ENCODE measurements at regions not wholly inside any gene's neighbourhood (a gene's known extent, or its start where the extent isn't known, plus 50 kb on each side); places are given as distances from the start of the nearest gene placed in this dataset.
"Not testable (repeated sequence)": the region's sequence is repeated elsewhere in the genome, so short reads cannot be mapped to it uniquely, and the experiment has no call there.

DNA sequence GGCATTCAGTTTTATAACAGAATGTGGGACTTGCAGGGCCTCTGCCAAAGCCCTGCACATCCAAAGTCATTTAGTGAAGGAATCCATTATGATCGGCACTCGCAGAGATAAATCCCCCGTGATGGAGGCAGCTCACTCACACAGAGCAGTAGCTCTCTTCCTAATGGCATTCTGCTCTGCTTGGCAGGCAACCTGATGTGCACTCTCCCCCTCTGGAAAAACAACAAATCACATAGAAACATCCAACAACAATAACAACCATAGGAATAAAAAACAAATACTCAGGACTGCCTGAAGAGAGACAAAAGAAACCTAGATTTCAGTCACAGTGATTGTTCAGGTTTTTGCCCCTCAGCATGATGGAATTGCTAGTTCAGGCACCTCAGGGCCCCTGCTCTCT, 59.7 kb downstream of the NAA11 start:
- DNase-seq, result no peak

DNA sequence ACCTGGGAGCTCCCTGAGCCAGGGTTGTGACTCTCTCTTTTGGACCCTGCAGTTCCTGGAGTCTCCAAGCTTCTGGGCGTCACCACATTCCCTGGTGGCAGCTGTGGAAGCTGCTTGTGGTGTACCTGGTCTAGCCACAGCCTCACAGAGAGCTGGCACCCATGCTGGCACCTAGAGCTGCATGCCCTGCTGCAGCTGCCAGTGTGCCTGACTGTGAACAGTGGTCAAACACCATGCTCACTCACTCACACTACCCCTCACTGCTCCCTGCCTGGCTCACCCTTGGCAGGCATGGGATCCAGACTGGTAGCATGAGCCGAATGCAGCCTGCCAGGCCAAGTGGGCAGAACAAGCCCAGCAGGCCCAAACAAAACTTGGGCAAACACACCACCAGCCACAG, 66.6 kb downstream of the NAA11 start:
- DNase-seq, result no peak

DNA sequence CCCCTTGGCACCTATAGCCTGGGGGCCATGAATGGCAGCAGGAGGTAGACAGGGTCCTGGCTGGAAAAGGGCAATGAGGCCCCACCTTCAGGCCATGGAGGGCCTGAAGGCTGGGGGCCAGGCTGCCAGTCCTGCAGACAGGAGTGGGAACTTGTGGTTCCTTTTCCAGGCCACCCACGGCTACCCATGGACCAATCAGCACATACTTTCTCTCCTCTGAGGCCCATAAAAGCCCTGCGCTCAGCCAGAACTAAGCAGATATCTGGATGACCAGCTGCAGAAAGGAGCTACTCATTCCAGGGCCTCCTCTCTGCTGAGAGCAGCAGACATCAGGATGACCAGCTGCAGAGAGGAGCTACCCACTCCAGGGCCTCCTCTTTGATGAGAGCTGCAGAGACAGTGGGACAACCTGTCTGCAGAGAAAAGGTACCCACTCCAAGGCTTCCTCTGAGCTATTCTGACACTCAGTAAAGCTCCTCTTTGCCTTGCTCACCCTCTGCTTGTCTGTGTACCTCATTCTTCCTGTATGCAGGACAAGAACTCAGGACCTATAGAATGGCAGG, 67.2 kb downstream of the NAA11 start:
- DNase-seq, result no peak

DNA sequence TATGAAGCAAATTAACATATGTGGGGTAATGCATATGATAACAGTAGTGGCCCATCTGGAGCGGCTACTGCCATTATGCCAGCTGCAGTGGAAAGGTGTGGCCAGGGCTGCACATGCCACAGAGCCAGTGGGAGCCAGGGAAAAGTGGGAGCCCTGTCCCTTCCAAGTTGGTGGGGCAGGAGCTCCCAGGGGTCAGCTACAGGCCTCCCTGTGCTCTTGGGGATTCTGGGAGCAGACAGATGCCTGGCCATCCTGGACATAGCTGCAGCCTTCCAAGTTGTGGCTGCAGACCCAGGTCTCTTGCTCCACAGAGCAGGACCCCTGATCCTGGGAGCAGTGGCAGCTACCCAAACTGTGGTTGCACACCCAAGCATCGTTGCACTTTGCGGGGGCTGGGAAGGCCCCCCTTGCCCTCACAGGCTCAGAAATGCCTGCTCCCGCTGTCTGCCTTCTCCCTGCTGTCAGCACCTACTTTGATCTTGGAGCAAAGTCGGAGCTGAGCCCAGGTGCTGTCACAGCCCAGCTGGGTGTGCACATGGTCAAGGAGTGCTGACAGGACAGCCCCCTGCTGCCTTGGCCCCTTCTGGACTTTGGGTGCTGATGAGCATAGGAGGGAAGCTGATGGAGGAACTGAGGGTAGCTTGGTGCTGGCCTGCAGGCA, 67.8 kb downstream of the NAA11 start:
- no peak for DNase-seq

DNA sequence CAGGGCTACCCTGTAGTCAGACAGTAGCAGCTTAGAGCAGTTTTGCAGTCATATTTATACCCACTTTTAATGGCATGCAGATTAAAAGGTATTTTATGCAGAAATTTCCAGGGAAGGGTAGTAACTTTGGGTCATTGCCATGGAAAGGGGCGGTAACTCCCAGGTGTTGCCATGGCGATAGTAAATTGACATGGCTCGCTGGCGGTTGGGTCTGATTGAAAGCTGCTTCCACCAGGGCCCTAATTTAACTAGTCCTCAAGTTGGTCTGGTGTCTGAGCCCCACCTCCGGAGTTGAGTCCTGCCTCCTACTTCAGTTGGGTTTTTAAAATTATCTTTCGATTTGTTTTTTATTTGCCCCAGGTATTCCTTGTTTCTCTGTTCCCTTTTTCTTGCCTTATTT, 70.1 kb downstream of the NAA11 start:
- no peak for DNase-seq

DNA sequence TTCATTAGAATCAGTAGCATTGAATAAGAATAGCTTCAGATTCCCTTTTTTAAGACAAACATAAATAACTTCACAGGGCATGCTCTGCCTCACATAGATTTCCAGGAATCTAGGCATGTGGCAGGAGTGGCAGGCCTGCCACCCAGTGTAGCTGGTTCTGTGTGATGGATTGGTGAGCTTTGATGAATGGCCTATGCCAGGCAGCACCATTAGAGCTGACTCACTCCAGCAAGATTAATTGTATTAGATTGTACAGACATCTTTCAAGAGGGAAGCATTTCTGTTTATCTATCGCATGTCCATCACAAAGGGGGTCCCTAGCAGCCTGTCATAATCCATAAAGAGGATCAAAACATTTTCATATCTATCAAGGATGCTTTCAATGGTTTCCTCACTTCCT, 71.9 kb downstream of the NAA11 start:
- no peak for DNase-seq

DNA sequence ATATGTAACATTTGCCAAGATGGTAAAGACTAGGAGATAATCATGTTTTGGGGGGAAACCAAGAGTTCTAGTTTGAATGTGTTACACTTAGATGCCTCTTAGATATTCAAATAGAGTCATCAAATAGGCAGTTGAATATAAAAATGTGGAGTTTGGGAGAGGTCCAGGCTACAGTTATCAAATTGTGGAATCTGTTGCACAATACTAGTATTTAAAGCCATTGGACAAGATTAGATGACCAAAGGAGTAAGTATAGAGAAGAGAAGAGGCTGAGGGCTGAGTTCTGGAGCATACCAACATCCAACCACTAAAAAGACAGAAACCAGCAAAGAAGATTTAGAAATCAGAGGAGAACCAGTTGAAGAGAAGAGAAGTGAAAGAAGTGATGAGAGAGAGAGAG, 72.7 kb downstream of the NAA11 start:
- no peak for DNase-seq

DNA sequence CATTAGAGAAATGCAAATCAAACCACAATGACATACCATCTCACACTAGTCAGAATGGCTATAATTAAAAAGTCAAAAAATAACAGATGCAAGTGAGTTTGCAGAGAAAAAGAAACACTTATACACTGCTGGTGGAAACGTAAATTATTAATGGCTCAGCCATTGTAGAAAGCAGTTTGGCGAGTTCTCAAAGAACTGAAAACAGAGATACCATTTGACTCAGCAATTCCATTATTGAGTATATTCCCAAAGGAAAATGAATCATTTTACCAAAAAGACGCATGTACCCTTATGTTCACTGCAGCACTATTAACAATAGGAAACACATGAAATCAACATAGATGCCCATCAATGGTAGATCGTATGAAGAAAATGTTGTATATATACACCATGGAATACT, 75.0 kb downstream of the NAA11 start:
- DNase-seq, result no peak

DNA sequence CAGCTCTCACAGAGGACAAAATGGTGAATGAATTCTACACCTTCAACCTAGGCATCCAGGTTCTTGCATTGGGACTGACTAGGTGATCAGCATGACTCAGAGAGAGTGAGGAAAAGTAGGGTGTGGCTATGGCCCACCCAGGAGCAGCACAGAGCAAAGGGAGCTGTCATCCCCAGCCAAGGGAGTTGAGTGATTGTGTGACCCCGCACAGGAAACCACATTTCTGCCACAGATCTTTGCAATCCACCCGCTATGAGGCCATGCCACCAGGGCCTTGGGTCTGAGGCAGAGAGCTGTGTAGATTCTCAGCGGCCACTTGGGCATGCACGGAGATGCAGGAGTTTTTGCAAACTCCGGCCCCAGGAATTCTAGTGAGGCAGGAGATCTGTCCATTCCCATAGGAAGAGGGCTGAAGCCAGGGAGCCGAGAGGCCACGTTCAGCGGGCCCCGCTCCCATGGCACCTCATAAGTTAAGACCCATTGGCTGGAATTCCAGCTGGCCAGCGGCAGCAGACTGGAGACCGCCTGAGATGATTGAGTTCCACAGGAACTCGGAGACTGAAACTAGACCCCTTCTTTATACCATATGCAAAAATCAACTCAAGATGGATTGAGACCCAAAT, 75.9 kb downstream of the NAA11 start:
- DNase-seq, result no peak

DNA sequence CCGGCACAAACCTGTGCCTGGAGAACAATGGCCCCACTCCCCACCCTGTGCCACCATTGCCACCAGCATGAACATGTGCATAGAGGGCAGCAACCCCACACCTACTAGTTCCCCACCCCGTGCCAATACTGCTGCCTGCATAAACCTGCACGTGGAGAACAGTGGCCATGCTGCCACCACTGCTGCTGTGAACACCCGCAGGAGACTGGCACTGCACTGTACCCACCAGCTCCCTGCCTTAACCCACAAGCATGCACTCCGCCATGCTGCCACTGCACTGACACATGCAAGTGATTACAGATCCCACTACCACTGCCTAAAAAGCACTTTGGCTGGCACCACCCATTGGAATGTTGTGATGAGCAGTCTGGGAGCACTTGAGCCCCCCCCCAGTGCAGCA, 77.3 kb downstream of the NAA11 start:
- DNase-seq, result no peak

DNA sequence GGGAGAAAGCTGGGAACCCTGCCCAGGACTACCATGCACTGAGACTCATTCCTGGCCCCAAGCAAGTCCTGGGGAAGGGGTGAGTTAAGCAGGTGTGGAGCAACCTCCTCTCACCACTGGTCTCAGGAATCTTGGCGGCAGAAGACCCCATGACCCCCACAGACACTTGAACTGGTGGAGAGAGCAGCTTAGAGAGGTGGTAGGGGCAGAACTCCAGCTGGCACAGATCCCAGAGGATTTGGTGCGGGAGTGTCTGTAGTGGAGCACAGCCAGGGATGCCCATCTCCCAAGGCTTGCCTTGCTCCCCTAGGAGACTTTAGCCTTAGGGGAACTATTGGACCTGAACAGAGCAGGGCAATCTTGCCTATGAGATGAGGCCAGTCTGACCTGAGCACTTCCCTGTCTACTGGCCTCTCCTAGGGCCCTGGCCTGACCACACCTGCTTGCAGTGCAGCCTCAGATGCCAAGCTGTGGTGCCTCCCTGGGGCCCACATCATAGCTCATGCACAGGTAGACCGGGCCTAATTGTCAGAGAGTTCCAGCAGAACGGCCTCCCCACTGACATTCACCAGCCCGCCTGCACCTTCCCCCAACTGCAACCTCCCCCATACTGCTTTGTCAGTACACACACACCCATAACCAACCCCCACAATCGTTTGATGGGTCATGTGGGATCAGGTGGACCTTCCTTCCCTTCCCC, 78.0 kb downstream of the NAA11 start:
- no peak for DNase-seq

DNA sequence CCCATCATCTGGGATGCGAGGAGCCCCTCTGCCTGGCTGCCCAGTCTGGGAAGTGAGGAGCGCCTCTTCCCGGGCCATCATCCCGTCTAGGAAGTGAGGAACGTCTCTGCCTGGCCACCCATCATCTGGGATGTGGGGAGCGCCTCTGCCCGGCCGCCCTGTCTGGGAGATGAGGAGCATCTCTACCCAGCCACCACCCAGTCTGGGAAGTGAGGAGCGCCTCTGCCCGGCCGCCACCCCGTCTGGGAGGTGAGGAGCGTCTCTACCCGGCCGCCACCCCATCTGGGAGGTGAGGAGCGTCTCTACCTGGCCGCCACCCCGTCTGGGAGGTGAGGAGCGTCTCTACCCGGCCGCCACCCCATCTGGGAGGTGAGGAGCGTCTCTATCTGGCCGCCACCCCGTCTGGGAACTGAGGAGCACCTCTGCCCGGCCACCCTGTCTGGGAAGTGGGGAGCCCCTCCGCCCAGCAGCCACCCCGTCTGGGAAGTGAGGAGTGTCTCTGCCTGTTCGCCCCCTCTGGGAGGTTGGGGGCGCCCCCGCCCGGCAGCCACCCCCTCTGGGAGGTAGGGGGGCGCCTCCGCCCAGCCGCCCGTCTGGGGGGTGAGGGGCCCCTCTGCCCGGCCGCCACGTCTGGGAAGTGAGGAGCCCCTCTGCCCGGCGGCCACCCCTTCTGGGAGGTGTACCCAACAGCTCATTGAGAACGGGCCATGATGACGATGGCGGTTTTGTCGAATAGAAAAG, 80.5 kb downstream of the NAA11 start:
- DNase-seq, result not testable (repeated sequence)

DNA sequence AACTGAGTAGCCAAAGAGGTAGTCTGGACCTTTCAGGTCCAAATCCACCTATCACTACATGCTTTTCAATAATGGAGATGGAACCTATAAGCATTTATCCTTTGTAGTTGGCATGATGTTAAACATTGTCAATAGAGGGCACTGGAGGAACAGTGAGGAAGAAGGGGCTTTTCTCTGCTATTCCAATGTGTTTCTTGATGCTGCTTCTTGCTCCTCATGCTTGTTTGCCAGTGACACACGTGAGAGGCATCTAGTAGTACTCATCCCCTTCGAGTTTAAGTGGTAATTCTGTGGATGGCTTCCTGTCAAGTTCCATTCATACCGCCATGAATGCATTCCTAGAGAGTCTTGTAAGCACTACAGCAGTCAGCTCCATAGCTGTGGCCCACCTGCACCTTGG, 84.0 kb downstream of the NAA11 start:
- DNase-seq, result no peak

DNA sequence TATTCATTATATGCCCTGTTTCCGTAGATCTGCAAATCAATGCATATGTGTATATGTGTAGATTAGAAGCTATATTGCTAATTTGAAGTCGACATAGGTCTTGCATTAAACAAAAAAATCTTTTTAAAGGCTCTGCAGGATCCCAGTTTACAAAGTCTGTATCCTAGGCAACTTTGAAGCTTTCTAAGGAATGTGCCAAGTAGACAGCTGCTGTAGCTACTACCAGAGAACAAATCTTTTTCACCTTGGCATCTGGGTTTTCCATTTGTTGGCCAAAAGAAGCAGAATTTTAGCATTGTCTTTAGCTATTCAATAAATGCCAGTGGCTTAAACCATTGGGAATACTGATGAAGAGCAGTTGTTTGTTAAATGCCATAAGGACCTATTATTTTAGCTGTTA, 88.0 kb downstream of the NAA11 start:
- peak in 1 of 2 donors; percentile 46 for DNase-seq

DNA sequence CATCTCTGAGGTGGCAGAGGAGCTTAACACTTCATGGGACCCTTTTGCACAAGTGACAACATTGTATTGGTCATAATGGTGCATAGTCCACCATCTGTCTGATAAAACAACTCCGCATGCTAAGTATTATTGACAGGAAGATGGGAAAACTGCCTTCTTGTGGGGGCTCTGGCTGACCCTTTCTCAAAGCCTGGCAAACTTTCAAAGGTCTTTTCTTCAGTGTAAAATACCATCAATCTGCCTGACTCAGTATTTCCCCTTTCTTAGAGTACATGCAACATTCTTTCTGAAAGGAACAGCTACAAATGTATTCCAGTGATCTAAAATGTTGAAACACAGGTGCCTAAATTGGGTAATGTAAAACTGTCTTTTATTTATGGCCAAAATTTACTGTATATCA, 89.1 kb downstream of the NAA11 start:
- no peak for DNase-seq

DNA sequence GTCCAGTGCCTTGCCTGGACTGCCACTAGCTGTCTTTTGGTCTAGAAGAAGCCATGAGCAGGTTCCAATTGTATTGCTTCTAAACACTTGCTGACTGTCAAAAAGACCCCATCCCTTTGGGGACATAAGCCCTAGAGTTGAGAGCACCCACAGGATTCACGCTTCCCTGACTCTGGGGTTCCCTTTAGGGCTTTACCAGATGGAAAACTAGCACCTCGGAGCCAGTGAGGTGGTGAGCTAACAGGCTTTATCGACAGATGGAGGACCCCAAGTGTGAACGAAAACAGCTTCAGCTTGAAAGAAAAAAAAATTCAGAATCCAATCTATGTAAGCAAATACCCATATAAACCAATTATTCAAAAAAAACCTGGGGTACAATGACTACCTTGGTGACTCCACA, 90.8 kb downstream of the NAA11 start:
- no peak for DNase-seq

DNA sequence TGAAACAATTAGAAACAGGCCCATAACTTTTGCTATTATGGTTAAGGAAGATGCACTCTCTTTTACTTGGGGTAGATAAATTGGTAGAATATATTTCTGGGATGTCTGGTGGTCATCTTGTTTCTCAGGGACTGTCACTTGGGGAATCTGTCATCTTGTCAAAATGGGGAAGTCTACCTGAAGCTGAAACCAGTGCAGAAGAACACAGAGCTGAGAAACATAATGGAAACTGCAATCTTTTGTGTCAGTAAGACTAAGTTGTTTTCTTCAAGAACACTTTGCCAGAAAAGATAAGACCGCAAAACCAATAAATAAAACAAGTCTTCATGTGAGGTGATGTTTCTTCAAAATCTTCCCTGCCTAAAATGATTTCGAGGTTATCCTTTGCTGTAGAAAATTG, 92.0 kb downstream of the NAA11 start:
- no peak for DNase-seq

DNA sequence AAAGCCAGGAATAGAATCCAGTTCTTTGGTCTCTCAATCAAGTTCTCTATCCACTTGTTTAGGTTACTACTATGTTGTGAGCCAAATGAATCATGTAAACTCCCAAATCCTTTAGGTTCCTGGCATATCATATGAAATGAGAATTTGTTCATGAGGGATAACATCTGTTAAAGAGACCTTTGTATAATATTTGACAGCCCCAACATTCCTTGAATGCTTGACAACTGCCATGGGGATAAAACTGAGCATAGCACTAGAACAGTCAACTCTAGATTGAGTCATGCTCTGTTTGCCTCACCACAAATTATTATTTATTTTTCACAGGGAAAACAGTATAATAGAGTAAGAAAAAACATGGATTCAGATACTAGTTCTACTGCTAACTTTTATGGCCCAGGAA, 93.3 kb downstream of the NAA11 start:
- no peak for DNase-seq

DNA sequence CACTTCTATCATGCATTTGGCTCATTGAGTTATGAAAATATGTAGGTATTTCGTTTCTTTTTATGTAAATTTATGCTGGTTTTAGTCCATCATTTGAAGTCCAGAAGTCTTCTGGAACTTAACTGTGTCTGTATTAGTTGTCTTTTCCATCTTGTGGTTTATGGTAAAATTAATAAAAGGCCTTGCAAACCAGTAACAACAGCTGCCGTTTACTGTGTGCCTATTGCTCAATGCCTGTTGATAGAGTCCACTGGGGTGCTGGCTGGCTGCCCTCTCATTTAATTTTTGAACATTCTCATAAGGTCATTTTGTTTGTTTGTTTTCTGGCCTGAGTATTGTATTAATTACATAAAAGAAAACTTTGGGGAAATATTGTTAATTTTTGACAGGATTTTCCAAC, 98.0 kb downstream of the NAA11 start:
- DNase-seq, result no peak

DNA sequence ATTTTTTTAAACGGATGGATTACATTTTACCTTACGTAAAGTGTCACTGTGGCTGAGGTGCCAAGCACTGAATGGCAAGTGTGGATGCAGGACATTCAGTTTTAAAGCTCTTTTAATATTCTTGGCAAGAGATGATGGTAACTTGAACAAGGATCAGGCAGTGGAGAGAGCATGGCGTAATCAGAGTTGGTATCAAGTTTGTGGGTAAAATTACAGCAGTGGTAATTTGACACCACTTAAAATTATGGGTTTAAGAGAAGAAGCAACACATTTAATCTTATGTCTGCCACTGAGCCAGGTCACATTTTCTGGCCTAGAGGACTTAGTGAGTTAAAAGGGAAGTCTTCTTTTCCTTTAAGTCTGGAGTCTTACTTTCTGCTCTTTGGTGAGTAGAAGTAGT, 100.5 kb downstream of the NAA11 start:
- DNase-seq, result no peak

DNA sequence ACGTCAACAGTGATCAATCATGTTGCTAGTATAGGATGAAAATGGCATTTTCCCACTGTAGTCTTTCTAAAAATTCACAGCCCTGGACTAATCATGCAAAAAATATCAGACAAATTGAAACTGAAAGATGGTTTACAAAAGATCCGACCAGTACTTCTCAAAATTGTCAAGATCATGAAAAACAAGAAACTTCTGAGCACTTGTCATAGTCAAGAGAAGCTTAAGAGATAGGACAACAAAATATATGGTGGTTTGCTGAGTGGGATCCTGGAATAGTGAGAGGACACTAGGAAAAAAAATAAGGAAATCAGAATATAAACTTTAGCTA, 101.1 kb downstream of the NAA11 start:
- DNase-seq, result no peak

DNA sequence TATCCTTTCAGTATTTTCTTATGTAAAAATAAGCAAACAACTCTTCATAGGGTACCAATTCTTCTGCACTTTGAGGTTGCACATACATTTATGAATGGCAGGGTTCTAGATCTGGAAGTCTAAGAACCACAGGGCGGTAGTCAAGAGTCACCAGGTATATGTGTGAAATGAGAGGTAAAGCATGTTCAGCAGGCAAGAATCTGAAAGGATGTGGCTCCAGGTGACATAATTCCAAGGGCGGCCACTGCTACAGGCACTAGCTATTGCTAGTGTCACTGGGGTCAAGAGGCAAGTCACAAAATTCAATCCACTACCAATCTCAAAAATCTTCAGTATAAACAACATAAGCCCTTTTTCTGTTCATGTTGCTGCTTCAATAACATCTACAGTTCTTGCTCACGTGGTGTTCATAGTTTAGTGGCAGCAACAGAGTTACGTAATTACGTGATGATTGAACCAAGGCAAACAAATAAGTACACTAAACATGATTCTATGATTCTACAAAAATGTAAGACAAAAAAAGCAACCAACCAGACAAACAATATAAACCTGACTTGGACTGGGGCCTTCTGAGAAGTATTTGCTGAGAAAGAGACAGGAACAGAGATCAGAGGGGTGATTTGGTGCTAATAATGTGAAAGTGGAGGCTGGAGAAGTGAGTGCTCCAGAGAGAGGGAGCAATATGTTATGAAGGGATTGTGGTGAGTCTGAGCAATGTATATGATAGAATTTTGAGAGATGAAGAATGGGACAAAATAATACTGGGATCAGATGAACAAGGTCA, 101.7 kb downstream of the NAA11 start:
- DNase-seq, result no peak

DNA sequence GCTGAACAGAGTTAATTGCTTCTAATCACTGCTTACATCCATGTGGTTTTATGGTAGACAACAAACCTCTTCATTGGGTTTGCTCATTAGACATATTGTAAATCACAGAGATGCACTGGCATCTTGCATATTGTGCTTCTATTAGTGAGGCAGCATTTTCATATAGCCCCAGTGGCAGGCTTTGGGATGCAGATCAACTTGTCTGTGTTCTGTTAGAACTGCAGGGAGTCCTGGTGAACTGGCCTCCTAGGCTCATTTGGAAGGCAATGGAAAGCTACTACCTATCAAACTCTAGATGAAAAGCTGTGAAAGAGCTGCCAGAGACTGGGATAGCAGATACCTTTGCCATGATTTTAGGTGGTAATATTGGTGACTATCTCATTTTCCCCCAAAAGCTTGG, 108.8 kb downstream of the NAA11 start:
- no peak for DNase-seq
